Type B pancreatic cell (in vitro differentiated cells): ENCODE measurements at regions not wholly inside any gene's neighbourhood (a gene's known extent, or its start where the extent isn't known, plus 50 kb on each side); places are given as distances from the start of the nearest gene placed in this dataset.

ENCODE experiments used
- DNase-seq: peaks from one replicate; pipeline ENCODE4 v3.0.0; 2021; ENCODE audit warnings: mixed read lengths; ENCODE audit not compliant: unreplicated experiment; ENCODE audit errors: extremely low spot score
- H3K27ac Mint-ChIP-seq: 2 replicates; pipeline ENCODE4 v1.8.0; 2021; ENCODE audit warnings: mild to moderate bottlenecking, mixed read lengths
- H3K27me3 Mint-ChIP-seq: 2 replicates; pipeline ENCODE4 v1.8.0; 2021; ENCODE audit warnings: mixed read lengths
- H3K36me3 Mint-ChIP-seq: 2 replicates; pipeline ENCODE4 v1.8.0; 2021; ENCODE audit warnings: mixed read lengths
- H3K4me1 Mint-ChIP-seq: one replicate; pipeline ENCODE4 v1.8.0; 2021; ENCODE audit warnings: mixed read lengths; ENCODE audit not compliant: unreplicated experiment
- H3K4me3 Mint-ChIP-seq: 2 replicates; pipeline ENCODE4 v1.8.0; 2021; ENCODE audit warnings: mild to moderate bottlenecking, mixed read lengths
- H3K9me3 Mint-ChIP-seq: 2 replicates; pipeline ENCODE4 v1.8.0; 2021; ENCODE audit warnings: mixed read lengths
- TF ChIP-seq, protein P1 (sequence below): fragments of 200-600 bp; sonication (generic); conservative IDR thresholded peaks from 2 replicates; pipeline ENCODE4 v1.5.0; 2021; ENCODE audit warnings: antibody characterized with exemption, mild to moderate bottlenecking

DNA sequence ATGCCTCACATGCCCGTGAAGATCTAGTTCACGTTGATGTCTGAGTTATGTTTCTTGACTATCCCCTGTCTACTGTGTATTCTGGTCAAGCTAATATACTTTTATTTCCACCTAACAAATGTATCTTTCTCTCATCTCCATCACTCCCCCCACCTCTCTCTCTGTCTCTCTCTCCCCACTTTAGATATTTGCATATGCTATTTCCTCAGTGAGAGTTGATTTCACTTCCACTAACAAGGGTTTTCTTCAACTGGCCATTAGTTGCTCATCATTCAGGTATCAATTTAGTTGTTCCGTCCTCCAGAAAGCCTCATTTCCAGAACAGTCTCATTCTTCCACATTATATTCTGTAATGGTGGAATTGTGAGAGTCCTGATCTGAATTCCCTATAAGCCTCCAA is 1777.8 kb upstream of the TENM3 start:
- no peak for DNase-seq
- Mint-ChIP-seq H3K27me3 (no peaks in the 10 kb centered on the region), H3K4me3 (no peak overlapping the region), H3K27ac (no peak overlapping the region), H3K36me3 (no peaks in the 10 kb centered on the region), H3K4me1 (peaks cover 5% of the 10 kb centered on the region), H3K9me3 (peaks cover under 1% of the 10 kb centered on the region)
- TF ChIP-seq, protein P1, sequence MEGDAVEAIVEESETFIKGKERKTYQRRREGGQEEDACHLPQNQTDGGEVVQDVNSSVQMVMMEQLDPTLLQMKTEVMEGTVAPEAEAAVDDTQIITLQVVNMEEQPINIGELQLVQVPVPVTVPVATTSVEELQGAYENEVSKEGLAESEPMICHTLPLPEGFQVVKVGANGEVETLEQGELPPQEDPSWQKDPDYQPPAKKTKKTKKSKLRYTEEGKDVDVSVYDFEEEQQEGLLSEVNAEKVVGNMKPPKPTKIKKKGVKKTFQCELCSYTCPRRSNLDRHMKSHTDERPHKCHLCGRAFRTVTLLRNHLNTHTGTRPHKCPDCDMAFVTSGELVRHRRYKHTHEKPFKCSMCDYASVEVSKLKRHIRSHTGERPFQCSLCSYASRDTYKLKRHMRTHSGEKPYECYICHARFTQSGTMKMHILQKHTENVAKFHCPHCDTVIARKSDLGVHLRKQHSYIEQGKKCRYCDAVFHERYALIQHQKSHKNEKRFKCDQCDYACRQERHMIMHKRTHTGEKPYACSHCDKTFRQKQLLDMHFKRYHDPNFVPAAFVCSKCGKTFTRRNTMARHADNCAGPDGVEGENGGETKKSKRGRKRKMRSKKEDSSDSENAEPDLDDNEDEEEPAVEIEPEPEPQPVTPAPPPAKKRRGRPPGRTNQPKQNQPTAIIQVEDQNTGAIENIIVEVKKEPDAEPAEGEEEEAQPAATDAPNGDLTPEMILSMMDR: no peak

DNA sequence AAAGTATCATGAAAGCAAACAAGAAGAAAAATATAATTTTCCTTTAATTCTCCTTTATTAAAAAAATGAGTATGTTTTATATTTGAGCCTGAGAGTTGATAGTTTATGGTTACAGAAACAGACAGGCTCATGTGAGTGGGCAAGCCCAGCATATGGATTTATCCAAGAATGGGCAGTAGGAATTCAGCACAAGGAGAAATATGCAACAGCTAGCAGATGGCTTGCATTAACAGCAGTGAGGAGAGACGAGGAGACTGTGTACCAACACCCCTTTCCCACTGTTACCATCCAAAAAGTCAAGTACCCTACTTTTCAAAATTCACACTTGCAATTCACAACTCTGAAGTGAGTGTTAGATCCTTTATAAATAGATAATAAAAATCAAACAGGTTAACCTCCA is 1760.2 kb upstream of the TENM3 start:
- no peak overlapping the region for H3K27ac Mint-ChIP-seq
- H3K9me3 Mint-ChIP-seq: peaks cover 6% of the 10 kb centered on the region
- TF ChIP-seq, protein P1: no peak
- H3K27me3 Mint-ChIP-seq: no peaks in the 10 kb centered on the region
- no peaks in the 10 kb centered on the region for H3K36me3 Mint-ChIP-seq
- no peaks in the 10 kb centered on the region for H3K4me1 Mint-ChIP-seq
- H3K4me3 Mint-ChIP-seq: no peak overlapping the region
- DNase-seq: no peak

DNA sequence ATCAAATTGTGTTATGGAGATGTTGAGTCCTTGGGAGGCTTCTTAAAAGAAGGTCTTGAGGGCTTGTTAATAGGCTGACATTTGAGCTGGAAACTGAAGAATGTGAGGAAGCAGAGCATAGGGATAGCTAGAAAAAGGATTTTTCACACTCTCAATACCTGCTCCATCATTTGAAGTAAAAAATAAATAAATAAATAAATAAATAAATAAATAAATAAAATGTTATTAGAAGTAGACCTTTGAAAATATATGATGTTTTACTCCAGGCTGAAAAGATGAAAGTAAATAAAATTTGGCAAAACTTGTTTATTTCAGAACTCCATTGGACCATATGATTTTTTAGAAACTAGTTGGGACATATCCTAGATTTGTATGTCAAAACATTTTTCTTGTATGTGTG is 1757.8 kb upstream of the TENM3 start:
- Mint-ChIP-seq H3K4me1 (no peaks in the 10 kb centered on the region), H3K27ac (no peak overlapping the region), H3K36me3 (no peaks in the 10 kb centered on the region), H3K4me3 (no peak overlapping the region), H3K27me3 (no peaks in the 10 kb centered on the region), H3K9me3 (peaks cover 6% of the 10 kb centered on the region)
- TF ChIP-seq, protein P1: no peak
- no peak for DNase-seq

DNA sequence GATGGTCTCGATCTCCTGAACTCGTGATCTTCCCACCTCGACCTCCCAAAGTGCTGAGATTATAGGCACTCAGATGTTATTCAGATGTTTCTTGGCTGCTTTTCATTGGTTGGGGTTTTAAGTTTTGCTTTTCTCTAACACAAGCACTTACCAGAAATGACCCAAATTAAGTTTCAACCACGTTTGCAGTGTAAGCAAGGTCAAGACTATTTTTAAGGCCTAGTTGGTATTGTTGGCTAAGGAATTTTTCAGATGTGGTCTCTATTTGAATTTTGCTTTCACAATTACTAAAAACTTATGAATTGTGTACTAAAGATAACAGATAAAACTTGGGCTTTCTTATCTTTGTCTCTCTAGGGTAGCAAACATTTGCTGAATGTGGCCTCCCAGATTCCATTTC is 1756.9 kb upstream of the TENM3 start:
- H3K36me3 Mint-ChIP-seq: no peaks in the 10 kb centered on the region
- H3K9me3 Mint-ChIP-seq: peaks cover 6% of the 10 kb centered on the region
- H3K4me3 Mint-ChIP-seq: no peak overlapping the region
- DNase-seq: no peak
- TF ChIP-seq, protein P1: no peak
- no peak overlapping the region for H3K27ac Mint-ChIP-seq
- H3K4me1 Mint-ChIP-seq: peaks cover 3% of the 10 kb centered on the region
- H3K27me3 Mint-ChIP-seq: no peaks in the 10 kb centered on the region

DNA sequence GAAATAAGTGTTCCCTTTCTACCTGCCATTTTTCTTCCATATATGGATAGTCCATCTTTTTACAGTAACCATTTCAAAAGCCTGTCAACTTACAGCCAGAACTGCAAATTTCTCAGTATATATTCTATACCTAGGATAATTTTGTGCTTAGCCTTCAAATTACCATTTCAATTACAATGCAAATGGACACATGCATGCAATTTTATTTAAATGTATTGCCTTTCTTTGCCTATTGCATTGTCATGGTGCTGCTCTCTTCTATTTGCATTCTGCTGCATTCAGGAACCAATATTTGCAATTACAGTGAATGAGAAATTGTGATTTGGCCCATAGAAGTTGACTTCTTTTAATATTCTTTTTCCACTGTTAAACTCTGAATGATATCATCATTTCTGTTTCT is 1753.4 kb upstream of the TENM3 start:
- H3K9me3 Mint-ChIP-seq: peaks cover 6% of the 10 kb centered on the region
- no peaks in the 10 kb centered on the region for H3K36me3 Mint-ChIP-seq
- H3K4me3 Mint-ChIP-seq: no peak overlapping the region
- peaks cover 14% of the 10 kb centered on the region for H3K4me1 Mint-ChIP-seq
- H3K27ac Mint-ChIP-seq: no peak overlapping the region
- no peak for DNase-seq
- no peaks in the 10 kb centered on the region for H3K27me3 Mint-ChIP-seq
- TF ChIP-seq, protein P1: no peak

DNA sequence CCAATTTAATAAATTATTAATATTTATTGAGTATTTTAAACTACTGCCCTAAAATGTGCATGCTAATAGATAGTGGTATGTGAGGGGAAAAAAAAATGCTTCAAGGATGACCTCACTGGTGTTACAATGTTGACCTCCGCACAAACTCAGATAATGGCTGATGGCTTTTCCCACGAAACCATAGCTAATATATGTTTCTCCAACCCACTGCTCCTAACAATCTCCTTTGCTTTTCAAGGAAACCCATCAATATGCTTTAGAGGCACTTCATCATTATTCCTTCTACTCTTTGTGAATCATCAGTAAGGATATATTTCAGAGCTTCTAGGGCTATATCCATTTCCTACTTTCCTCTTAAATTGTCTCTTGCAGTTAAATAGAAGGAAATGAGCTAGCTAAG is 1752.0 kb upstream of the TENM3 start:
- Mint-ChIP-seq H3K36me3 (no peaks in the 10 kb centered on the region), H3K4me3 (no peak overlapping the region), H3K27me3 (no peaks in the 10 kb centered on the region), H3K27ac (no peak overlapping the region), H3K4me1 (peaks cover 14% of the 10 kb centered on the region), H3K9me3 (peaks cover 6% of the 10 kb centered on the region)
- TF ChIP-seq, protein P1: no peak
- no peak for DNase-seq
